AML-193 (cell line): ENCODE measurements at regions not wholly inside any gene's neighbourhood (a gene's known extent, or its start where the extent isn't known, plus 50 kb on each side); places are given as distances from the start of the nearest gene placed in this dataset.
"Not testable (repeated sequence)": the region's sequence is repeated elsewhere in the genome, so short reads cannot be mapped to it uniquely, and the experiment has no call there.

Experiments used
- DNase-seq, 2 experiments: peaks; one replicate each; lab custom pipeline; 2025; lab: John Stamatoyannopoulos, UW

DNA sequence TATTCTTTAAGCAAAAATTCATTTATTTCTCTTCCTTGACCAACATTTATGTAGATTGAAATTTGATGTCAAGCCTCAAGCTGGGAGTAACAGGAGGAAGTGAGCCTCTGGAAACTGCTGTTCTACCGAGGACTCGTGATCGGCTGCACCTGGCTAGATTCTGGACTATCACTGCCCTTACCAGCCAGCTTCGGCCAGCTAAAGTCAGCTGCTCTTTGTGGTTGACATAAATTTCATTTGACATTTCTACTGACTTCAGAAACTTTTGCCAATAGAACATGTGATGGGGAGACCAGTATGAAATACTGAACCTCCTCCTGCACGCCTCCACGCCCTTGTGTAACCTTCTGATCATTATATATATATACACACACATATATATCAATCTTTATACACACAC lies 74.2 kb upstream of the RGPD5 start:
- DNase-seq: no peak

DNA sequence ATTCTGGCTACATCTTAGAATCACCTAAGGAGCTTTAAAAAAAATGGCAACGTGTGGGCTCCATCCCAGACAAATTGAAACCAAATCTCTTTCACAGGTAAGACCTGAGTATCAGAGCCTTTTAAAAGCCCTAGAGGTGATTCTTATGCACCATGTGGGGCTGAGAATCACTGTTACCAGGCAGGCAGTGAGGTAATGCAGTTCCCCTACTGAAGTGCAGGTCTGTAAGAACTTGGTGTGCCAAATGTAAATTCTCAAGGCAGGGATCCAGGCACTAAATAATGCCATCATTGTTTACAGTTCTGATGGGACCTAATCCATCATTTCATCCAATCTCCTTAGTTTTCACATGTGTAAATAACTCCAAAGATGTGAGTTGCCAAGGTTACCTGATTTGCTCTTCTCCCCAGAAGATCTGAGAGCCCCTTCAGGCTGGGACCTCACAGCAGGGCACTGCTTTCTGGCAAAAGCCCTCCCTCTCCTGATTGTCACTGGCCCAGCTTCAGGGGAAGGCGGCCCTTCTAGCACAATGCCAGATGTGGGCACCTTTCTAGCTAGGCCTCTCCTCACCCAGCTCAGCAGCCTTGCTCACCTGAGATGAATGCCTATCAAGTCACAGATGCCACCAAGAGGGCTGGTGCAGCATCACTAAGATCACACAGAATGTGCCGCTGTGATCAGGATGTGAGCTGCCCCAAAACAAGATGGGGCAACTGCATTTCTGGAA lies 73.6 kb upstream of the RGPD5 start:
- no peak for DNase-seq

DNA sequence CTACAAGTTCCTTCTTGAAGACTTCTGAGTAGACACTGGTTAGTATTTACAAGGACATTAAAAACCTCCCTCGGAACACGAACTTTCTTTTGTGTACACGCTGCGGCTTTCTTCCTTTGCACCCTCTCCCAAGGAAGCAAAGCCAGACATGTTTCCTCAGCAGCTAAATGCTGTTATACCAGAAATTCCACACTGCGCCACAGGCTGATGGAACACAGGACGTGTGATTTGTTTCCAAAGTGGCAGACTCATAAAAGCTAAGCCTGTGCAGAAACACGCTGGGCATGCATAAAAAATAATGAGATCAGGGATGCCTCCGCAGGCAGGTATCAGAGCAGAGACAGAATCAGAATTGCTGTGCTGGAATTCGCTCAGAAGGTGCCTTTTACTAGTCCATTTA lies 73.0 kb upstream of the RGPD5 start:
- DNase-seq: no peak

DNA sequence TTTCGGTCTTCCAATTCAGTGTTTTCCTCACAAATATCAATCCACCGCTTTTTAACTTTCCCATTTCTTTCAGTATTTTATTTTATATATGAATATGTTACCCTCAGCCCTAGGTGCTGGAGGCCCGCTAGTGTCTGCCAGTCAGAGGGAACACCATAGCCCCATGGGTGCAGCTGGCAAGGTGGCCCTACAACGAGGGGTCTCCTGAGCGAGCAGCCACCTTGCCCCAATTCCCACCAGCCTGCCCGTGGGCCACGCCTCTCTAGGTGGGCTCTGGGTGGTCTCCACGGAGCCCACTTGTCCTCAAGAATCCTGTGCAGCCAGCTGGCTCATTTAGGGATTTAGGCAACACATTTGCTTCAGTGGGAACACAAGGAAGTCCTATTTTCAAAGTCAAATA lies 72.5 kb upstream of the RGPD5 start:
- no peak for DNase-seq

DNA sequence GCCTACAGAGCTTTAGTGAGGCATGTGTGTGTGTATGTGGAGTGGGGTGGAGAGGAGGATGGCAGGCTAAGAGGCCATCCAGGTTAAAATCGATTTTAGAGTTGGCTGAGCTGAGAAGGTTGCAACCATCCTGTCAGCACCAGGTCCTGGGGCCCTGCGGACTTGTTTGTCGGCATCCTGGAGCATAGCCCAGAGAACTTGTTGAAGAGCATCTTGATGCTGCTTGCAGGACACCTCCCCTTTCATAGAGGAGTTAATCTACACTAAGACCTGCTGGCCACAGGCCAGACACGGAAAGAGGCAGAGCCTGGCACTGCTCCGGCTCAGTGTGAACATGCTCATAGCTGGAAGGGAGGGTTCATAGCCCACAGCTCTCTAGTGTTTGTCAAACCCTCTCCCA lies 72.1 kb upstream of the RGPD5 start:
- DNase-seq: no peak

DNA sequence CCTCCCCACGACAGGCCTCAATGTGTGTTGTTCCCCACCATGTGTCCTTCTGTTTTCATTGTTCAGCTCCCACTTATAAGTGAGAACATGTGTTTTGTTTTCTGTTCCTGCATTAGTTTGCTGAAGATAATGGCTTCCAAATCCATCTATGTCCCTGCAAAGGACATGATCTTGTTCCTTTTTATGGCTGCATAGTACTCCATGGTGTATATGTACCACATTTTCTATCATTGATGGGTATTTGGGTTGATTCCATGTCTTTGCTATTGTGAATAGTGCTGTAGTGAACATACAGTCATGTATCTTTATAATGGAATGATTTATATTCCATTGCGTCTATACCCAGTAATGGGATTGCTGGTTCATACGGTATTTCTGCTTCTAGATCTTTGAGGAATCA lies 71.5 kb upstream of the RGPD5 start:
- DNase-seq: not testable (repeated sequence)

DNA sequence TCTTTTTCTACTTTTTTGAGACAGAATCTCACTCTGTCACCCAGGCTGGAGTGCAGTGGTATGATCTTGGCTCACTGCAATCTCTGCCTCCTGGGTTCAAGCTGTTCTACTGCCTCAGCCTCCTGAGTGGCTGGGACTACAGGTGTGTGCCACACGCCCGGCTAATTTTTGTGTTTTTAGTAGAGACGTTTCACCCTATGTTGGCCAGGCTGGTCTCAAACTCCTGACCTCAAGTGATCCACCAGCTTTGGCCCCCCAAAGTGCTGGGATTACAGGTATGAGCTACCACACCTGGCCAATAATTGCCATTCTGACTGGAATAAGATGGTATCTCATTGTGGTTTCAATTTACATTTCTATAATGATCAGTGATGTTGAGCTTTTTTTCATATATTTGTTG lies 71.0 kb upstream of the RGPD5 start:
- not testable (repeated sequence) for DNase-seq

DNA sequence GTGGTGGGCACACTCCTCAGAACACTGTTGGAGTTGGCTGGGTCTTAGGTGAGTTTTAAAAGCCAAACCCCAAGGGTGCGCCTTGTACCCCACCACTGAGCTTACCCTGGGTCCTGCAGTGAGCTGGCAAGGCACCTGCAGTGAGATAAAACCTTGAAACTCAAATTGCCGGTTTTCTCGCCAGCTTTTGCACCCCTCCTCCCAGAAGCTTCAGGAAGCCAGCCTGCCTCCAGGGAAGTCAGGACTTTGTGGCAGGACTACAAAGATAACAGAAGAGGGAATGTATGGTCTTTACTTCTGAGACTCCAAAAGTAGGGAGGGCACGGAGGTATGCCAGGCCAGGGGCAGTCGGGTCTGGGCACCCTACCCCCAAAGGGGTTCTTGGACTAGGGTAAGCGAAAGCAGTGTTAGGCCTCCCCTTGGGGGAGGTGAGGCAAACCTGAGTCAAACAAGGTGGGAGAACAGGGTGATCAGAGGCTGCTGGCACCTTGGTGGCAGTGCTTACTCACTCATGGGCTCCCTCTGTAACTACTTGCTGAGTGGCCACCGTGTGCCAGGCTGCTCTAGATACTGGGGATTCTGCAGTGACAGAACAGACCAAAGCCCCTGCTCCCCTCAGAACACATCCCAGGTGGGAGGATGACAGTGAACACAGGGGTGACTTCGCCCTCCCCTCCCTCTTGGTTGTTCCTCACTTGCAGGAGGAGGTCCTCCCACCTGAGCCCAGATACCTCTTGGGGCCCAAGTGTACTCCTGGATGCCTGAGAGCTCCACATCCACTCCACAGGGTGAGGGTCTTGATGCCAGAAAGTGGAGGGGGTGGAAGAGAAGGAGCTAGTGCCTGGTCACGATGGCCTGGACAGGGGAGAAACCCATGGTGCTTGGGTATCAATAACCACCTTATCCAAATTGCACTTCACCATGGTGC lies 69.3 kb upstream of the RGPD5 start:
- DNase-seq: no peak

DNA sequence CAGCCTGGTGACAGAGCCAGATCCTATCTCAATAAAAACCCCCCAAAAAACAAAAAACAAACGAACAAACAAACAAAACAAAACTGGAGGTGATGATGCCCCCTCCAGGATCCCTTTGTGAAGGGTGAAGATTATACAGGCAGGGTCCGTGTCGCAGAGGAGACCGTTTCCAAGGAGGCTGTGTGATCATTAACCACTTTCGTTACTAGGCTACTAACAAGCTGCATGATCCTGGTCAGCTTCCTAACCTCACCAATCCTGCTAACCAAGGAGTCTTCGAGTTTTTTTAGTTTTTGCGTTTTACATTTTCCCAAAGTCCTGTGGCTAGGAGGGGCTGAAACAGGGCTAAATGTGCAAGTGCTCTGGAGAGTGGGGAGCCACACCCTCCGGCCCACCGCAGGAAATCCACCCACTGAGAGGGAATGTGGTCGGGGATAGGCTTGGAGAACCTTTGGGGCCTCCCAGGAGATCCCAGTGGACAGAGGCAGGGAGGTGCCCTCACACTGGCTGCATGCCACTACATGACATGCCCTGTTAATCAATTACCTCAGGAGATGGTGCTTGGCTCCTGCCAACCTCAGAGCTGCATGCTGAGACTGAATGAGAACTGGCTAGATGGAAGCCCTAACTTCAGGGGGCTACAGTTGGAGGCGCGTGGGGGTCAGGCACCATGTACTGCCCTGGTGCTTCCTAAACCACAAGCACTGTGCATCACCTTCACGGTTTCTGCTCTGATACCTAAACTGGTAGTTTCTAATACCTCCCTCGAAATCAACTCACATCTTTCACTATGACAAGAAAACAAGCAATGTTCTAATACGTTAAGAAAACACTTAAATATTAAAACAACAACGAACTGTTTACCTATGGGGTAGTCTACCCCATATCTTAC lies 67.5 kb upstream of the RGPD5 start:
- no peak for DNase-seq

DNA sequence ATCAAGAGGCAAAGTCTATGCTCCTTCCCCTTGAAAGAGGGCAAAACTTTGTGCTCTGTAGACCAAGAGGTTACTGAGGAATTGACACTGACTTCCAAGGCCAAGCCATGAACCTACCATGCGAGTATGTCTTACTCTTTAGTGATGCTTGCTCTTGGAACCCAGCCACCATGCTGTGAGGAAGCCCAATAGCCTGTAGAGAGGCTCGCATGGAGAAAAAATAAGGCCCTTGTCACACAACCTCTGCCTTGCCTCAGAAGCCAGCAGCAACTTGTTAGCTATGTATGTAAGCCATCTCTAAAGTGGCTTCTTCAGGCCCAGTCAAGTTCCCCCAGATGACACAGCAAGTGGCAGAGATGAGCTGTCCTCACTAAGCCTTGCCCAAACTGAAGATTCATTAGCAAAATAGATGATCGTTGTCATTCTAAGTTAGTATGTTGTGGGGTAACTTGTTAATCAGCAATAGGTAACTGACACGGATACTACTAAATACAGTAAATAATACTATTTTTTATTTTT lies 66.1 kb upstream of the RGPD5 start:
- no peak for DNase-seq

DNA sequence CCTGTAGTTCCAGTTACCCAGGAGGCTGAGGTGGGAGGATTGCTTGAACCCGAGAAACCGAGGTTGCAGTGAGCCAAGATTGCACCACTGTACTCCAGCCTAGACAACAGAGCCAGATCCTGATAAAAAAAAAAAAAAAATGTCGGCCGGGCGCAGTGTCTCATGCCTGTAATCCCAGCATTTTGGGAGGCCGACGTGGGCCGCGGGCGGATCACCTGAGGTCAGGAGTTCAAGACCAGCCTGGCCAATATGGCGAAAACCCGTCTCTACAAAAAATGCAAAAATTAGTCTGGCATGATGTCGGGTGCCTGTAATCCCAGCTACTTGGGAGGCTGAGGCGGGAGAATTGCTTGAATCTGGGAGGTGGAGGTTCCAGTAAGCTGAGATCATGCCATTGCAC lies 60.4 kb upstream of the RGPD5 start:
- DNase-seq: not testable (repeated sequence)

DNA sequence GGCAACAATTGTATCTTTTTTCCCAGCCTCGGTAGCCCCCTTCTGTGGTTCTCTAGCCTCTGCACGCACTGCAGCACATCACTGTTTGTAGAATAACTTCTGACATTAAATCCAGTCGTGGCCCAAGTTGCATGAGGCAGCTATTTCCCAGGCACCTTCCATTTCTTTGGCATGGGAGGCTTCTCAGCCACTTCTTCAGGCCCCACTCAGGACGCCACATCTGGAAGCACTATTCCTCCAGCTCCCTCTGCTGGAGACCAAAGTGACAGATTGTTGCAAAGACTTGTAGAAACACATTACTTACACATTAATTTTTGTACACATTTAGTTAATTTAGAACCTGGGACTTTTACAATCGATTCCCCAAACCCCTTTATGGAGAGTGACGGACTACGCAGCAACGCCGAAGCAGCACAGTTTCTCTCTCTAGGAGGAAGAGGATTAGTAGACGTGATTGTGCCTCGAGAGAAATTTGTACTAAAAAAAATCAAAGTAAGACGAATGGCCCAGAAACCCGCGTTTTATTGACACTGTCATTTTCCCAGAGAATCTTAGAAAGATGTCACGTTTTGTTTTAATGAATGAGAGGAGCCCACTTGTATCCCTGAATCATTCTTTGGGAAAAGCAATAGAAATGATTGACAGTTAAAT lies 57.8 kb upstream of the RGPD5 start:
- DNase-seq: peak; percentile 6 to 22
